HG03571 (cell line): ENCODE measurements at regions not wholly inside any gene's neighbourhood (a gene's known extent, or its start where the extent isn't known, plus 50 kb on each side); places are given as distances from the start of the nearest gene placed in this dataset.
A peak's percentile ranks its signal among the peaks of the same experiment; 100 is the strongest.

ENCODE experiments used
- ATAC-seq: cut with Tn5 transposase; IDR thresholded peaks from one replicate; pipeline ENCODE4 v1.9.1; 2021; ENCODE audit not compliant: unreplicated experiment

- no peak for ATAC-seq
Observed at GRCh38 chr2:129857200-129857599, 122.3 kb upstream of the RAB6C start.

DNA sequence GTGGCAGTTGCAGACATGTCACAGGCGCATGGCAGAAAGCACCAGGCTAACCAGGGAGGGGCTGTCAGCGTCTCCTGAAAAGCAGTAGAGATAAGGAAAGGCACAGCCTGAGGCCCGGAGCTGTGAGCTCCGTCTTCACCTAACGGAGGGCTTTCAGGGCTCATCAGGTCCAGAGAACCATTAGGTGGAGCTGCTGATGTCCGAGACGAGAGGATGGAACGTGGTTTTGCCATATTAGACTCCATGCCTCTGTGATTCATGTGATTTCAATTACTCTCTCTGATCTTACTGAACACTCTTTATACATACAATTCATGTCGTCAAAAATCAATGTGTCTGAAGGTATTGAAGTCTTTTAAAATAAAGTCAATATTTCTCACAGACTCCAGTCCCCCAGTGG, 120.3 kb upstream of the RAB6C start:
- no peak for ATAC-seq

DNA sequence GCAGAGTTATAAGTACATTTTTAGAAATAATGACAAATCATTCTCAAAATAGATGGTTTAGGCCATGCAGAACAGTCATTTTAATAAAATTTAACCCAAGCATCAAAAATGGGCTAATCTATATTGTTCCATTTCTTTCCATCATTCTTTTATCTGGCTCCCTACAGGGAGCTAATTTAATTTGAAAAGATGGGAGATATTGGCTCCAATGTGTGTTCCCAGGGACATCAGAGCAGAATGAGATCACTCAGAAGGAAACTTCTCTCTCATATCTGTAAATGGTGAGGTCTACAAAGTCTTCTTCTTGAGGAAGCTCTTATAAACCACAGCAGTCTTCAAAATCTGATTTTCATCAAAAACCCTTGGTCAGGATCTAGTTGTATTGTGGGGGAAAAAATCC, 119.4 kb upstream of the RAB6C start:
- no peak for ATAC-seq

DNA sequence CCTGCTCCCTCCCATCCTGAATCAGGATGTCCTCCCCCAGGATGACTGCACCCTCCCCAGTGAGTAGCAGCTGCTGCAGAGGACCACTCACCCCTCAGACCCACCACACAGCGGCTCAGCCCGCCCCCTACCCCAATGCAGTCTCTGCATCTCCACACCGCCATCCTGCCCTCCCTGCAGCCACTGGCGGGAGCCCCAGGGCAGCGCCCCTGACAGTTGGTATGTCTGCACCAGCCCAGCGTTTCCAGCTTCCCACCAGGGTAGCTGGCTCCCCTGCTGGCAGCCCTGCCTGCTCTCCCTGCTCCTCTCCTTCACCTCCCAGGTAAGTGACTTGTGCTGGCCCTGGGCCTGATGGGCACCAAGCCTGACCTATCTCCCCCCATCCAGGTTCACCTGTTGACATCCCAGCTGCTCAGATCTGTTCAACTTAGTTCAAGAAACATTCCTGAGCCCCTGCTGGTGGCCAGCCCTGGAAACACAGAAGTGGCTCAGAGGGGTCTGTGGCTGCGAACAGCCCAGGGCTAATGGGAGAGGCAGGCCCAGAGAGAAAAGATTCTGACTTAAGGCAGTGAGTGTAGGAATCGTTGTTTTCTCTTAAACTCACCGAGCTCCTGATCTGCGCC, 117.7 kb upstream of the RAB6C start:
- ATAC-seq, result no peak

- ATAC-seq, result no peak
Observed at GRCh38 chr2:129862668-129863067, 116.8 kb upstream of the RAB6C start.

DNA sequence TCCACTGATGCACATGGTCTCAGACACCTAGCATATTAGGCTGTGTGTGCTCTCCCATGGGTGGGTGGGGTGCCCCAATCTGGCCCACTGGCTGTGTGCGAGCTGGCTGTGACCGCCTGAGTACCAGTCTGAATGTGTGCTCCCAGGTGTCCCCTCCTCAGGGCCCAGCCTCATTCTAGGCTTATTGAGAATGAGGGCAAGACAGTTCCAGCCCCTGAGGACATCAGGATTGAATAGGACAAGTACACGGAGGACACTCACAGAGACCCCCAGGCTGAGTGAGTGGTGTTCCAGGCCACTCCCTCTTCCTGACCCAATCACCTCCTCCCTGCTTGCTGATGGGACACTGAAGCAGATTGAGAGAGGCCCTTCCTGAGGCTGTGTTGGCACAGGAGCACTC, 116.1 kb upstream of the RAB6C start:
- no peak for ATAC-seq

DNA sequence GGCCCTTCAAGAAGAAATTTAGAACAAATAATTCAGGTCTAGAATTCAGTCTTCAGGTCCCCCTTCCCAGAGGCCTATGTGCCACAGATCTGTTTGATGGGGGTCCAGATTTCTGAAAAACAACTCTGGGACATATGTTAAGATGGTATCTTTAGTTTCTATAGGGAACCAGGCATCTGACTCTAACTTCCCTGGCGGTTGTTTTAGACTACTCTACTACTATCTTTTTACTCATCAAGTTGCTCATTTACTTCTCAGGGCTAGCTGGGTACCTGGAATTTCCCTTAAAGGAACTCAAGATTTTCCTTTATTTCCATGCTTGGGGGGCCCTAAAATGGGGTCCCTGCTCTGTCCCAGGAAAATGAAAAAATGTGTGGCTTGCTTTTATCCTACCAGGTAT, 114.7 kb upstream of the RAB6C start:
- ATAC-seq, result no peak

DNA sequence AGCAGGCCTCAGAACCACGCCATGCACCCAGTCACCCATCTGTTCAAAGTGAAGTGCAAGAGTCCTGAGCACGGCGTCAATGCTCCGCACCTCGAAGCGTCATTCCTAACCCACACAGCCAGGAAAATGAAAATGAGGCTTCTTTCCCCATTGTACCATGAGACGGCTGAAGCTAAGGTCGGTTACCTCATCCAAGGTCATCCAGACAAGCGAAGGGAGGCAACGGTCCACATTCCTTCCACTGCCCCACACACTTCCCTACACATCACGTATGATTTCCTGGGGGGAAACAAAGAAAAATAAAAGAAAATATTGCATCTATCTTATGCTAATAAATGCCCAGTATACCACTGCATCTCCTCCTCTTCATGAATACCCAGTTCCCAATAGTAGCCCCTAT, 113.5 kb upstream of the RAB6C start:
- ATAC-seq, result no peak

DNA sequence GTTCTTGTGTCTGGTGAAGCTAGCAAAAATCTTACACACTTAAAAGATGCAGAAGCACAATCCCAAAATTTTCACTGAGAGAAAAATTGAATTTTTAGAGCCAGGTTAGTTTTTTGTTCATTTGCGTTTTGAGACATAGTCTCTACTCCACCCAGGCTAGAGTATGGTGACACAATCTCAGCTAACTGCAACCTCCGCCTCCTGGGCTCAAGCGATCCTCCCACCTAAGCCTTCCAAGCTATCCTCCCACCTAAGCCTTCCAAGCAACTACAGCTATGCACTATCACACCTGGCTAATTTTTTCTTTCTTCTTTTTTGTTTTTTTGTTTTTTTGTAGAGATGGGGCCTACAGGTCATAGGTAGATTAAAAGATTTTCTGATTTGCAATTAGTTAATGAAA, 113.1 kb upstream of the RAB6C start:
- no peak for ATAC-seq

- ATAC-seq, result no peak
Observed at GRCh38 chr2:129868151-129868550, 111.3 kb upstream of the RAB6C start.

DNA sequence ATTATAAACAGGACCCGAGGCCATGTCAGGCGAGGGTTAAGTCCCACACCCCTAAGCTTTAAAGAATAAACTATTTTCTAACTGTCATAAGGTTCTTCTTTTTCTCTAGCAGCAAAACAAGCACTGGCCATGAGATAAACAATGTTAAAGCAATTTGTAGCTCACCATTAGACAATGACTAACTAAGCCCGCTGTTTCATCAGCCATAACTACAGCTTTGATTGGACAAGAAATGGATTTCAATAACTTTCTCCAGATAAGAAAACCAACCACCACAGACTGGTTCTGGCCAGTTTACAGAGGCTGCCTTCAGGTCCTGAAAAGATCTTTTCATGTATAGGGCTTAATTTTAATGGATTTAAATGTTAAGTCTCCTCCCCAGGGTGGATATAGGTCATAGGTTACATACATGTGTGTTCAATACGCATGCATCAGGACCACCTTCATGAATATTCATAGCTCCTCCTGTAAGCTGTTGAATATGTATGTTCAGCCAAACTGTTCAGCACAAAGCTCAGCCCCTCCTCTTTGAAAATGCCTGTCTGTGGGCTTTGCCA, 108.7 kb upstream of the RAB6C start:
- no peak for ATAC-seq

DNA sequence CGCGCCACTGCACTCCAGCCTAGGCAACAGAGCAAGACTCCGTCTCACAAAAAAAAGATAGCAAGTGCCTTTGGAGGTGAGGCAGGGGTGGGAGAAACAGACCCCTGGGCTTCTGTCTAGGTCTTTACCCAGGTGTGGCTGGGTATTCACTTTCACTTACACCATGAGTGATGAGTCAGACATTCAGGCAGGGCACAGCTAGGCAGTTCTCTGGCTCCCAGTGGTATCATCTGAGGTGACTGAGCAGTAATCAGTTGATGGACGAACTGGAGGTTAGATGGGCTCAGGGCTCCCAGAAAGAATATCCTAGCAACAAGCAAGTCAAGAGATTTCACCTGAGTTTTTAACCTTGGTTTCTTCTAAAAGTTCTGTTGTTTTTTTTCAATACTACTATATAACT, 107.0 kb upstream of the RAB6C start:
- ATAC-seq, result no peak

GRCh38 chr2:129876541-129876940, 102.9 kb upstream of the RAB6C start:
- ATAC-seq, result no peak

DNA sequence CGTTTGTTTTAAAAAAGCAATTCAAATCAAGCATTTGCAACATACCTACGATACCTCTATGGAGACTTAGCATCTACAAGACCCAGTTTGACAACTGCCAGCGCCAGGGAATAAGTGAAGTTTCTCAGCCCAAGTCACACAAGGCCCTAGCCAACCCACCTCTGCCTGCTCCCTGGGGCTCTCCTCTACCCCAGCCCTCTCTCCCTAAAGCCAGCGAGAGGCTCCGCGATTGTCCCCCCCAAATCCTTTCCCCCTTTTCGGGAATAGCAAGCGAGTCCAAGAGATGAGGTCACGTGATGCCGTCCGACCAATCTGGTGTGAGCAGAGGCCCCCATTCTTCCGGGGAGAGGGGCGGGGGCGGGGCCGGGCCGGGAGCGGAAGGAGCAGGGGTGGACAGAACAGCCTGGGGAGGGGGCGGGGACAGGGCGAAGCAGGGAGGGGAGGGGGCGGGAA, 102.2 kb upstream of the RAB6C start:
- peak; percentile 60 for ATAC-seq

- no peak for ATAC-seq
Observed at GRCh38 chr2:129877795-129878775, 101.4 kb upstream of the RAB6C start.

GRCh38 chr2:129879614-129880180, 99.8 kb upstream of the RAB6C start:
- ATAC-seq, result no peak

DNA sequence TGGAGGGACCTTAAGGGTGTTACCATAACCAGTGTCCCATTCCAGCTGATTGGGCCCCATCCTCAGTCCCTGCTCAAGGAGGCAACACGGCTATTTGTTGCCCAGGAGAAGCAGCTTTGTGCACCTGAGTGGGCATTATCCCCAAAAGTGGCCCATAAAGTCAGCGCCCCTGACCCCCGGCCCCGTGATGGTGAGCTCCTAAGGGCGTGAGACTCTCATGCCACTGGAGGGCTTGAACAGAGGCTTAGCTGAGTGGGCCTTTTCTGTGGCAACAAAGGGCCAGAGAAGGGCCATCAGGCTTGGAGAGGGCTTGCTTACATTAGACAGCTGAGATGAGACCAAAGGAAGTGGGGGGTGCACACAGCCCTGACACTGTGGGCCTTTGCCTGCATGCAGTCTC, 99.2 kb upstream of the RAB6C start:
- no peak for ATAC-seq

GRCh38 chr2:129880971-129881370, 98.5 kb upstream of the RAB6C start:
- ATAC-seq, result no peak

DNA sequence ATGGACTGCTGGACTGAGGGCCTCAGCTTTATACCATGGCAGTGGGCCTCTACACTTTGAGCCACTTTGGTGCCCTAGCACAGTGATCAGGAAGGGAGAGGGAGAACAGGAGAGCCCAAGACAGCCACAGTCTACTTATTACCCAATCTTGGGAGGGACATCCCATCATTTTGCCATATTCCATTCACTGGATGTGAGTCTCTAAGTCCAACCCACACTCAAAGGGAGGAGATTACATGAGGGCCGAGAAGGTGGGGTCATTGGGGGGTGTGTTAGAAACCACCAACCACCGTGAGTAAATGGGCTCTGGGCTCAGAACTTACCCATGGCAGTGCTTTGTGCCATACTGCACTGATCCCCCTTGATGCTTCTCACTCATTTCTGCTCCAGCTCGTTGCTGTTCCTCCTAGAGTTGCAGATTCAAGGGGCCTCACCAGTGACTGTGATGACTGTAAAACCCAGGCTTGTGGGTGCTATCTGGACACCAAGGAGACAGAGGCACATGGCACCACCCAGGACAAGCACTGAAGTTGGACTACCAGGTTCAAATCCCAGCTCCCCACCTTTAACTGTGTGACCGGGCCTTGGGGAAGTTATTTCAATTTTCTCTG, 97.6 kb upstream of the RAB6C start:
- no peak for ATAC-seq

DNA sequence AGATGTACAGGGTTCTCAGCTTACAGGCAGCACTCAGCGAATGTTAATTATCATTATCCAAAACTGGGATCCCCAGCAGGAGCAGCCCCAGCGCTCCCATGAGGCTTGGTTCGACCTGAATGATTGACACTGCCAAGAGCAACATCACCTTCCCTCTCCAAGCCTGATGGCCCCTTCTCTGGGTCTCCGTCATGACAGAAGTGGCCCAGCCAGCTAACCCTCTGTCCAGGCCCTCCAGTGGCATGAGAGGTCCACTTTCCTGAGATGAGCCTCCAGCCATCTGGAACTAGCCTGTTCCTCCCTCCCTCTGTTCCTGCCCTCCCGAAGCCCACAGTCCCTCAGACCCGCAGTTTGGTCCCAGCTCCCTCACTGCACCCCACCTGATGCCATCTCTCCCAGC, 97.0 kb upstream of the RAB6C start:
- ATAC-seq, result no peak

GRCh38 chr2:129883121-129883520, 96.3 kb upstream of the RAB6C start:
- ATAC-seq, result no peak
